Dermis blood vessel endothelial cell (primary cell): ENCODE measurements at regions not wholly inside any gene's neighbourhood (a gene's known extent, or its start where the extent isn't known, plus 50 kb on each side); places are given as distances from the start of the nearest gene placed in this dataset.
"Not testable (repeated sequence)": the region's sequence is repeated elsewhere in the genome, so short reads cannot be mapped to it uniquely, and the experiment has no call there.

Experiments
- DNase-seq: peaks from one replicate; pipeline ENCODE4 v3.0.0; 2010

GRCh38 chr6:126673749-126674148 is 333.8 kb downstream of the CENPW start:
- not testable (repeated sequence) for DNase-seq

- DNase-seq: no peak
These were observed 342.5 kb downstream of the CENPW start for GRCh38 chr6:126682440-126682839.

GRCh38 chr6:126685182-126685581 is 345.3 kb downstream of the CENPW start:
- DNase-seq: no peak

- DNase-seq: no peak
These were observed 357.2 kb downstream of the CENPW start for GRCh38 chr6:126696921-126697693.

- no peak for DNase-seq
These were observed 358.9 kb downstream of the CENPW start for GRCh38 chr6:126698732-126699240.

- no peak for DNase-seq
These were observed 362.0 kb downstream of the CENPW start for GRCh38 chr6:126701676-126702560.

- no peak for DNase-seq
These were observed 376.1 kb downstream of the CENPW start for GRCh38 chr6:126716032-126716431.

GRCh38 chr6:126716826-126717509 is 377.1 kb downstream of the CENPW start:
- no peak for DNase-seq

GRCh38 chr6:126718600-126719327 is 378.8 kb downstream of the CENPW start:
- no peak for DNase-seq

GRCh38 chr6:126720304-126720703 is 380.4 kb downstream of the CENPW start:
- no peak for DNase-seq

- peak; percentile 62 for DNase-seq
These were observed 381.8 kb downstream of the CENPW start for GRCh38 chr6:126721581-126722160.

GRCh38 chr6:126722411-126722810 is 382.5 kb downstream of the CENPW start:
- DNase-seq: no peak

- DNase-seq: peak; percentile 6
These were observed 383.7 kb downstream of the CENPW start for GRCh38 chr6:126723541-126724170.

GRCh38 chr6:126724821-126725220 is 384.9 kb downstream of the CENPW start:
- DNase-seq: peak; percentile 10

- DNase-seq: not testable (repeated sequence)
These were observed 386.5 kb downstream of the CENPW start for GRCh38 chr6:126726454-126726853.

- DNase-seq: no peak
These were observed 380.3 kb upstream of the RSPO3 start for GRCh38 chr6:126738146-126738545.

GRCh38 chr6:126738641-126739040 is 379.8 kb upstream of the RSPO3 start:
- DNase-seq: no peak

- no peak for DNase-seq
These were observed 375.4 kb upstream of the RSPO3 start for GRCh38 chr6:126743076-126743475.

- DNase-seq: no peak
These were observed 370.5 kb upstream of the RSPO3 start for GRCh38 chr6:126747728-126748540.

GRCh38 chr6:126753606-126754005 is 364.9 kb upstream of the RSPO3 start:
- DNase-seq: no peak
